ENCODE measurements at regions not wholly inside any gene's neighbourhood (a gene's known extent, or its start where the extent isn't known, plus 50 kb on each side); places are given as distances from the start of the nearest gene placed in this dataset.

DNA sequence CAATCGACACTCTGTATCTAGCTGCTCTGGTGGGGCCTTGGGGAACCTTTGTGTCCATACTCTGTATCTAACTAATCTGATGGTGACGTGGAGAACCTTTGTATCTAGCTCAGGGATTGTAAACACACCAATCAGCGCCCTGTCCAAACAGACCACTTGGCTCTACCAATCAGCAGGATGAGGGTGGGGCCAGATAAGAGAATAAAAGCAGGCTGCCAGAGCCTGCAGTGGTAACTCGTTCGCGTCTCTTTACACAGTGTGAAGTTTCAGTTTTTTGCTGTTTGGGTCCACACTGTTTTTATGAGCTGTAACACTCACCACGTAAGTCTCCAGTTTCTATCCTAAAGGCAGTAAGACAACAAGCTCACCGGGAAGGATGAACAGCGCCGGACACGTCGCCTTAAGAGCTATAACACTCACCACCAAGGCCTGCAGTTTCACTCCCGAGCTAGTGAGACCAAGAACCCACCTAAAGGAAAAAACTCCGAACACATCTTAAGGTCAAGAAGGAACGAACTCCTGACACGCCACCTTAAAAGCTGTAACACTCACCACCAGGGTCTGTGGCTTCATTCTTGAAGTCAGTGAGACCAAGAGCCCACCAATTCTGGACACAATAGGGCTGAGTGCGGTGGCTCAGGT, 64.6 kb downstream of the KPNA2 start (continued):
- TF ChIP-seq ZNF782 (CRISPR knock-in tag; IDR thresholded peaks at IDR 0.05; ENCODE audit: borderline replicate concordance) (no peak), ZNF33A (CRISPR knock-in tag; IDR thresholded peaks at IDR 0.05; ENCODE audit: borderline replicate concordance) (no peak), GTF3A (CRISPR knock-in tag; conservative IDR thresholded peaks at IDR 0.05) (no peak), ZNF230 (CRISPR knock-in tag; IDR thresholded peaks at IDR 0.05) (no peak), ZNF703 (CRISPR knock-in tag; IDR thresholded peaks at IDR 0.05; ENCODE audit: borderline replicate concordance) (no peak), SP4 (CRISPR knock-in tag; IDR thresholded peaks at IDR 0.05) (0 out of 2 replicates have a peak, but pooled peaks have one; percentile 27), FOXK1 (CRISPR knock-in tag; IDR thresholded peaks at IDR 0.05; ENCODE audit: borderline replicate concordance, low read depth) (0 out of 2 replicates have a peak, but pooled peaks have one; percentile 17), POLR2AphosphoS5 (IDR thresholded peaks at IDR 0.05; ENCODE audit: low read depth, low read length) (peak; percentile 70), FOXK2 (IDR thresholded peaks at IDR 0.05) (no peak), ZNF598 (CRISPR knock-in tag; IDR thresholded peaks at IDR 0.05; ENCODE audit: borderline replicate concordance) (0 out of 2 replicates have a peak, but pooled peaks have one; percentile 31), CREB1 (IDR thresholded peaks at IDR 0.05) (peak; percentile 27), CREB1 (CRISPR knock-in tag; IDR thresholded peaks at IDR 0.05) (no peak), RELA (CRISPR knock-in tag; IDR thresholded peaks at IDR 0.05) (no peak), NCOR1 (IDR thresholded peaks at IDR 0.05; ENCODE audit: borderline replicate concordance, low read length) (no peak), ZNF883 (CRISPR knock-in tag; IDR thresholded peaks at IDR 0.05; ENCODE audit: not compliant biosample characterization) (no peak), SNRNP70 (IDR thresholded peaks at IDR 0.05; ENCODE audit: low read depth, low read length) (no peak)
- TF ChIP-seq, protein P1, sequence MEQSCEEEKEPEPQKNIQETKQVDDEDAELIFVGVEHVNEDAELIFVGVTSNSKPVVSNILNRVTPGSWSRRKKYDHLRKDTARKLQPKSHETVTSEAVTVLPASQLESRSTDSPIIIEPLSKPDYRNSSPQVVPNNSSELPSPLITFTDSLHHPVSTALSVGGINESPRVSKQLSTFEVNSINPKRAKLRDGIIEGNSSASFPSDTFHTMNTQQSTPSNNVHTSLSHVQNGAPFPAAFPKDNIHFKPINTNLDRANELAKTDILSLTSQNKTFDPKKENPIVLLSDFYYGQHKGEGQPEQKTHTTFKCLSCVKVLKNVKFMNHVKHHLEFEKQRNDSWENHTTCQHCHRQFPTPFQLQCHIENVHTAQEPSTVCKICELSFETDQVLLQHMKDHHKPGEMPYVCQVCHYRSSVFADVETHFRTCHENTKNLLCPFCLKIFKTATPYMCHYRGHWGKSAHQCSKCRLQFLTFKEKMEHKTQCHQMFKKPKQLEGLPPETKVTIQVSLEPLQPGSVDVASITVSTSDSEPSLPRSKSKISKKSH (CRISPR knock-in tag; IDR thresholded peaks at IDR 0.05; ENCODE audit: borderline replicate concordance): no peak
- TF ChIP-seq, protein P2, sequence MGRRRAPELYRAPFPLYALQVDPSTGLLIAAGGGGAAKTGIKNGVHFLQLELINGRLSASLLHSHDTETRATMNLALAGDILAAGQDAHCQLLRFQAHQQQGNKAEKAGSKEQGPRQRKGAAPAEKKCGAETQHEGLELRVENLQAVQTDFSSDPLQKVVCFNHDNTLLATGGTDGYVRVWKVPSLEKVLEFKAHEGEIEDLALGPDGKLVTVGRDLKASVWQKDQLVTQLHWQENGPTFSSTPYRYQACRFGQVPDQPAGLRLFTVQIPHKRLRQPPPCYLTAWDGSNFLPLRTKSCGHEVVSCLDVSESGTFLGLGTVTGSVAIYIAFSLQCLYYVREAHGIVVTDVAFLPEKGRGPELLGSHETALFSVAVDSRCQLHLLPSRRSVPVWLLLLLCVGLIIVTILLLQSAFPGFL (CRISPR knock-in tag; IDR thresholded peaks at IDR 0.05): no peak
- TF ChIP-seq, protein P3, sequence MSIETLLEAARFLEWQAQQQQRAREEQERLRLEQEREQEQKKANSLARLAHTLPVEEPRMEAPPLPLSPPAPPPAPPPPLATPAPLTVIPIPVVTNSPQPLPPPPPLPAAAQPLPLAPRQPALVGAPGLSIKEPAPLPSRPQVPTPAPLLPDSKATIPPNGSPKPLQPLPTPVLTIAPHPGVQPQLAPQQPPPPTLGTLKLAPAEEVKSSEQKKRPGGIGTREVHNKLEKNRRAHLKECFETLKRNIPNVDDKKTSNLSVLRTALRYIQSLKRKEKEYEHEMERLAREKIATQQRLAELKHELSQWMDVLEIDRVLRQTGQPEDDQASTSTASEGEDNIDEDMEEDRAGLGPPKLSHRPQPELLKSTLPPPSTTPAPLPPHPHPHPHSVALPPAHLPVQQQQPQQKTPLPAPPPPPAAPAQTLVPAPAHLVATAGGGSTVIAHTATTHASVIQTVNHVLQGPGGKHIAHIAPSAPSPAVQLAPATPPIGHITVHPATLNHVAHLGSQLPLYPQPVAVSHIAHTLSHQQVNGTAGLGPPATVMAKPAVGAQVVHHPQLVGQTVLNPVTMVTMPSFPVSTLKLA (IDR thresholded peaks at IDR 0.05): no peak
- TF ChIP-seq, protein P4, sequence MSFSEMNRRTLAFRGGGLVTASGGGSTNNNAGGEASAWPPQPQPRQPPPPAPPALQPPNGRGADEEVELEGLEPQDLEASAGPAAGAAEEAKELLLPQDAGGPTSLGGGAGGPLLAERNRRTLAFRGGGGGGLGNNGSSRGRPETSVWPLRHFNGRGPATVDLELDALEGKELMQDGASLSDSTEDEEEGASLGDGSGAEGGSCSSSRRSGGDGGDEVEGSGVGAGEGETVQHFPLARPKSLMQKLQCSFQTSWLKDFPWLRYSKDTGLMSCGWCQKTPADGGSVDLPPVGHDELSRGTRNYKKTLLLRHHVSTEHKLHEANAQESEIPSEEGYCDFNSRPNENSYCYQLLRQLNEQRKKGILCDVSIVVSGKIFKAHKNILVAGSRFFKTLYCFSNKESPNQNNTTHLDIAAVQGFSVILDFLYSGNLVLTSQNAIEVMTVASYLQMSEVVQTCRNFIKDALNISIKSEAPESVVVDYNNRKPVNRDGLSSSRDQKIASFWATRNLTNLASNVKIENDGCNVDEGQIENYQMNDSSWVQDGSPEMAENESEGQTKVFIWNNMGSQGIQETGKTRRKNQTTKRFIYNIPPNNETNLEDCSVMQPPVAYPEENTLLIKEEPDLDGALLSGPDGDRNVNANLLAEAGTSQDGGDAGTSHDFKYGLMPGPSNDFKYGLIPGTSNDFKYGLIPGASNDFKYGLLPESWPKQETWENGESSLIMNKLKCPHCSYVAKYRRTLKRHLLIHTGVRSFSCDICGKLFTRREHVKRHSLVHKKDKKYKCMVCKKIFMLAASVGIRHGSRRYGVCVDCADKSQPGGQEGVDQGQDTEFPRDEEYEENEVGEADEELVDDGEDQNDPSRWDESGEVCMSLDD (CRISPR knock-in tag; IDR thresholded peaks at IDR 0.05; ENCODE audit: borderline replicate concordance): no peak
- TF ChIP-seq, protein P5, sequence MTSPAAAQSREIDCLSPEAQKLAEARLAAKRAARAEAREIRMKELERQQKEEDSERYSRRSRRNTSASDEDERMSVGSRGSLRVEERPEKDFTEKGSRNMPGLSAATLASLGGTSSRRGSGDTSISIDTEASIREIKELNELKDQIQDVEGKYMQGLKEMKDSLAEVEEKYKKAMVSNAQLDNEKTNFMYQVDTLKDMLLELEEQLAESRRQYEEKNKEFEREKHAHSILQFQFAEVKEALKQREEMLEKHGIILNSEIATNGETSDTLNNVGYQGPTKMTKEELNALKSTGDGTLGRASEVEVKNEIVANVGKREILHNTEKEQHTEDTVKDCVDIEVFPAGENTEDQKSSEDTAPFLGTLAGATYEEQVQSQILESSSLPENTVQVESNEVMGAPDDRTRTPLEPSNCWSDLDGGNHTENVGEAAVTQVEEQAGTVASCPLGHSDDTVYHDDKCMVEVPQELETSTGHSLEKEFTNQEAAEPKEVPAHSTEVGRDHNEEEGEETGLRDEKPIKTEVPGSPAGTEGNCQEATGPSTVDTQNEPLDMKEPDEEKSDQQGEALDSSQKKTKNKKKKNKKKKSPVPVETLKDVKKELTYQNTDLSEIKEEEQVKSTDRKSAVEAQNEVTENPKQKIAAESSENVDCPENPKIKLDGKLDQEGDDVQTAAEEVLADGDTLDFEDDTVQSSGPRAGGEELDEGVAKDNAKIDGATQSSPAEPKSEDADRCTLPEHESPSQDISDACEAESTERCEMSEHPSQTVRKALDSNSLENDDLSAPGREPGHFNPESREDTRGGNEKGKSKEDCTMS (CRISPR knock-in tag; conservative IDR thresholded peaks at IDR 0.05): no peak

All from HepG2 (cell line).